ENCODE measurements at regions not wholly inside any gene's neighbourhood (a gene's known extent, or its start where the extent isn't known, plus 50 kb on each side); places are given as distances from the start of the nearest gene placed in this dataset.
"Not testable (repeated sequence)": the region's sequence is repeated elsewhere in the genome, so short reads cannot be mapped to it uniquely, and the experiment has no call there.

DNA sequence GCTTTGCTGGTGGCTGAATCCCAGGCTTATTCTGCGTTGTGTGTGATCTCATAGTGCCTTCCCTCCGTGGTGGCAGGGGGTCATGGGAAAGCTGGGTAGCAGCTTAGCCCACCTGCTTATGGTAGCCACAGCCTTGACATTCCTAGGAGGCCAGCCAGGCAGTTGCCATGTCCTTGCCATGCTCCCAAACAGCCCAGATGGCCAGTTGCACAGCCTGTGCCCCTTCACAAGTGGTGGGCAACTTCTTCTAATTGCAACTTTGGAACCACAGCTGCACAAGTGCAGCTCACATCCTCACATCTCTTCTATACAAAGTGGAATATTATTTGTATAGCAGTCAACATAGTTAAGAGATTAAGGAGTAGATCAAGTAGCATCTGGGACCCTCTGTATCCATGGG is 136.6 kb upstream of the PELI1 start:
- DNase-seq (ENCODE audit: low read depth in 1 of 2, low spot score in 1 of 2), result not testable (repeated sequence)

GRCh38 chr2:64283006-64283570 is 138.9 kb upstream of the PELI1 start:
- no peak for DNase-seq (ENCODE audit: low read depth in 1 of 2, low spot score in 1 of 2)

DNA sequence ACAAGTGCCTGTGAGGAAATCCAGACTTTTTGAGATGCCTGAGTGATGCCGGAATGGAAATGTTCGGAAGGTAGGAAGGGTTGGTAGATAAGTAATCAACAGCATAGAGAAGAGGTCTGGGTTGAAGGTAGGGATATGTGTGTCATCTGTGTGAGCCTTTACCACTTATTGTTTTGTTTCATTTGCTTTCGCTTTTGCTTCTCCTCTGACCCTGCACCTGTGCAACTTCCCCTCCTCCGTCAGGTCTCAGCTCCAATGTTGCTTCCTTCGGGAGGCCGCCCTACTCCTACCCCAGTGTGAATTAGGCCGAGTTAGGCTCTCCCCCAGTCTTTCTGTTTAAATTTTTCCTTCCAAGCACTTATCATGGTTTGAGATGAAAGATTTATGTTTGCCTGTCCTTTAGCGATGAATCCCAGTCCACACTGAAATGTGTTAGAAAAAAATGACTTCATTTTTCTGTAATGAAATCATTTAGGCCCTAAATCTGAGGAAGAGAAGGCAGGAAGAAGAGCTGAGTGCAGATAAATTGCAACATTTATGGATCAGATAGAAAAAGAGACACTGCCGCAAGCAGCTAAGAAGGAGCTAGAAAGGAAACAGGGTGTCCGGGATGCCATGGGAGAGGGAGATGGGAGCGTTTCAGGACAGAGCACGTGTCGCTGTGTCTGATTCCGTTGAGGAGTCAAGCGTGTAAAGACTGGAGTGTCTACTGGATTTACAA is 139.6 kb upstream of the PELI1 start:
- no peak for DNase-seq (ENCODE audit: low read depth in 1 of 2, low spot score in 1 of 2)

GRCh38 chr2:64284751-64285150 is 140.5 kb upstream of the PELI1 start:
- no peak for DNase-seq (ENCODE audit: low read depth in 1 of 2, low spot score in 1 of 2)

DNA sequence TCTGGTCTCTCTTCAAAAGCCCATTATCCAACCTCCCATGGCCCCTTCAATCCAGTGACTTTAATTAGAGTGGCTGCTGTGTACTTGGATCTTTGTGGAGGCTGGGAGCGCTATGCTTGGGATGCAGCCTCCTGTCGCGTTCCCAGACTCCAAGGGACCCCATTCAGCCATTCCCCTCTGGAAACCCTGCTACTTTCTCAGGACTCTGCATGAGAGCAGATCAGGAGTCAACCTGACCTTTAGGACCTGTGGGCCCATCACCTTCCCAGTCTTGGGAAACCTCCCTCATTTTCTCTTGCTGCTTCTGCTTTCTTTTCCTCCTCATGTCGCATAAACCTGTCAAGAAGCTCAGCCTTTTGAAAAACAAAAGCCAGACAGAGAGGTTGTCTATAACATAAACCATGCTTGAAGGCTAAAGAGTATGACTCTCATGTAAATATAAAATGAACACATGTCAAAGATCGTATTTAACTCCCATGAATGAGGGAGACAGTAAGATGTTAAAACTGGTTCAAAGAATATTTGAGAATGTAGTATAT is 143.1 kb upstream of the PELI1 start:
- DNase-seq (ENCODE audit: low read depth in 1 of 2, low spot score in 1 of 2), result no peak

- DNase-seq (ENCODE audit: low read depth in 1 of 2, low spot score in 1 of 2), result no peak
These were observed 144.3 kb upstream of the PELI1 start for GRCh38 chr2:64288321-64289193.

- no peak for DNase-seq (ENCODE audit: low read depth in 1 of 2, low spot score in 1 of 2)
These were observed 145.0 kb upstream of the PELI1 start for GRCh38 chr2:64289251-64289650.

DNA sequence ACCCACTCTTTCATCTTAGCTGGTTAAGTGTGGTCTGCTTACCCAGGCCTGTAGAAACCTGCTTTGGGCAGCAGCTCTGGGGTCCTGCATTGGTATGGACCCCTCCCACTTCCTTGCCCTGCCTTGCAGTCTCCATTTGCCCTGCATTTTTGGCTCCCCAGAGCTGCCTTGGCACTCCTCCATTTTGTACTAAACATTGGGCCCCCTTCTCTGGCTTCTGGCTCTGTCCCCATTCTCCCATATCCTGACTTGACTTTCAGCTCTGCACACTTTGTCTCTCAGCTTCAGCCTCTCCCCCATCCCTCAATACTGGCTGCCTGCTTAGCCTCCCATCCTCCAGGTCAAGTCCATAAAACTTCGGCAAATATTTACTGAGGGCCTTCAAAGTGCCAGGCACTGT is 145.5 kb upstream of the PELI1 start:
- DNase-seq (ENCODE audit: low read depth in 1 of 2, low spot score in 1 of 2), result no peak

- DNase-seq (ENCODE audit: low read depth in 1 of 2, low spot score in 1 of 2), result no peak
These were observed 147.0 kb upstream of the PELI1 start for GRCh38 chr2:64291181-64291580.

DNA sequence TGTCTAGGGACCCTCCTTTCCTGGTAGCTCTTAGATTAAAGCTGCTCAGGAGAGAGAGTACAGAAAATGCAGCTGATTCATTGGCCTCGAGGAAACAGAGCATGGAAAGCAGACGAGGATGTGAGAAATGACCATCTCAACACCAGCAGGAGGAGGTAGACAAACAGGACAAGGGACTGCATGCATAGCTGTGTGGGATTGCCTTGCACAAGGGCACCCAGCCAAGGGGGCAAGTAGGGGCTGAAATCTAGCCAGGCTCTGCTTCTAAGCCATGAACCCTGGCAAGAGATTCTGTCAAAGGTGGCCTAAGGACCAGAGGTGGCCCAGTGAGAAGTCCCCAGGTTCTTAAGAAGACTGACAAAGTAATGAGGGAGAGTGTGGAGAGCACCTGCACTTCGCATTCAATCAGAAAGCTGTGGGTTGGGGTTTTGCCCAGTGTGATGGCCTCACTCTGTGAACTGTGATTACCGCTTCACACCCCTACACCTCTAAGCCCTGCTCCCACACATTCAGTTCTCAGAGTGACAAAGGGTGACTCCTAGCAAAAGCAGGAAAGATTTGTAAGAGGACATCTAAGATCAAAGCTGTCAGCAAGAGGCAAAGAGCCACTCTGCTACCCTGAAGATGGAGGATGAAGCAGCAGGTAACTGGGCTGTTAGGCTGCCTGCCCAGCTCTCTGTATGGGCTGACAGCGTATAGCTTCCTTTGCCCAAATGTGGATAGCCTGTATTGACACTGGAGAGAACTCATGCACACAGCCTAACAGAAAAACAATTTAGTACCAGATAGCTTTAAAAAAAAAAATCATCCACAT is 151.3 kb upstream of the PELI1 start:
- DNase-seq (ENCODE audit: low read depth in 1 of 2, low spot score in 1 of 2), result peak in 1 of 2 donors; percentile 32

DNA sequence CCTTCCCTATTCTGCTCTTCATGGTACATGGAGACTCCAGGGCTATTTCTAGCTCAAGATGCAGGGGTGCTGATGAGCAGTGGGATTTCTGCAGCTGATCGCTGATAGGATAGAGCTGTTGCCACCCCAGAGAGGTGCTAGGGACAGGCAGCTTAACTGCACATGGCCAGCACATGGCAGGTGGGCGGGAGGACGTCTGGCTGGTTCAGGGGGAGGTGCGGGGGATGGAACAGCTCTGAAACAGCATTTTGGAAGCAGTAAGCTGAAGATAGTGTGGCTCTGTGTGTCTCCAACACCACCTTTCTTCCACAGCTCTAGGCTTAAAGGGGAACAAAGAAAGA is 151.9 kb upstream of the PELI1 start:
- no peak for DNase-seq (ENCODE audit: low read depth in 1 of 2, low spot score in 1 of 2)

GRCh38 chr2:64296695-64297346 is 152.6 kb upstream of the PELI1 start:
- no peak for DNase-seq (ENCODE audit: low read depth in 1 of 2, low spot score in 1 of 2)

DNA sequence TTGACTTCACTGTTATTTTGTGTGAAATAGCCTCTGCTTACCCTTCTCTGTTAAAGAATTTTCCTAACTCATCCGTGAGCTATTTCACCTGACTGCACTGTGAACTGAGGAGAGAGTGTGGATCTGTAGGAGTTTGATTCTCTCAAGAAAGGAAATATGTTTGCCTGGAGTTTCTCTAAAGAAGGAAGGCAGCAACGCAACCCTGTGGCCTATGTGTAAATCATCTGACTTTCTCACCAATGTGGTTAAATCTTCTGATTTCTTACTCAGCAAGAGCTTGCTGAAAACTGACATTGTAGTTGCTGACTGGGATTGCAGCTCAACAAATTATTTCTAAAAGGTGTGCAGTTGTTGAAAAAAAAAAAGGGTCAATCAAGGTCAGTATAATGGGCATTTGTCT is 153.9 kb upstream of the PELI1 start:
- no peak for DNase-seq (ENCODE audit: low read depth in 1 of 2, low spot score in 1 of 2)

DNA sequence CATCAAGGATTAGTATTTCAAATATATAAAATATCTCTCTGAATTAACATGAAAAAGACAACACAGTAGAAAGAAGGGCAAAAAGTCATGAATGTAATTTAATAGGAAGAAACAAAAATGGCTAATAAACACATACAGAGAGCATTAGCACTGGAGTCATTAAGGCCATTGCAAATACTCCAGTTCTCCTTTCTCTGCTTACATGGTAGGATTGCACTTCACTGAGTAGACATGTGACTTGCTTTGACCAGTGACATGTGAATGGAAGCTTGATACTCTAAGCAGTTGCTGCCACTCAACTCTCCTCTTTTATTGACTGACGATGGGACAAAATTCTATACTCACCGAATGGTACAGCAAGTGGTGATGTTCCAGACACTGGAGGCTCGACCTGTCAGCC is 153.9 kb upstream of the LGALSL start:
- DNase-seq (ENCODE audit: low read depth in 1 of 2, low spot score in 1 of 2), result no peak

GRCh38 chr2:64303250-64303649 is 150.7 kb upstream of the LGALSL start:
- no peak for DNase-seq (ENCODE audit: low read depth in 1 of 2, low spot score in 1 of 2)

GRCh38 chr2:64307421-64307820 is 146.5 kb upstream of the LGALSL start:
- DNase-seq (ENCODE audit: low read depth in 1 of 2, low spot score in 1 of 2), result no peak

GRCh38 chr2:64311191-64311910 is 142.6 kb upstream of the LGALSL start:
- DNase-seq (ENCODE audit: low read depth in 1 of 2, low spot score in 1 of 2), result no peak

GRCh38 chr2:64311948-64312621 is 141.9 kb upstream of the LGALSL start:
- no peak for DNase-seq (ENCODE audit: low read depth in 1 of 2, low spot score in 1 of 2)

- DNase-seq (ENCODE audit: low read depth in 1 of 2, low spot score in 1 of 2), result no peak
These were observed 141.2 kb upstream of the LGALSL start for GRCh38 chr2:64312622-64313397.

Data from activated CD4-positive, alpha-beta T cell treated with anti-CD3 and anti-CD28 coated beads, Interleukin-2, amount 50 U/mL, for 24 hours (primary cell).